ENCODE measurements at regions not wholly inside any gene's neighbourhood (a gene's known extent, or its start where the extent isn't known, plus 50 kb on each side); places are given as distances from the start of the nearest gene placed in this dataset.

DNA sequence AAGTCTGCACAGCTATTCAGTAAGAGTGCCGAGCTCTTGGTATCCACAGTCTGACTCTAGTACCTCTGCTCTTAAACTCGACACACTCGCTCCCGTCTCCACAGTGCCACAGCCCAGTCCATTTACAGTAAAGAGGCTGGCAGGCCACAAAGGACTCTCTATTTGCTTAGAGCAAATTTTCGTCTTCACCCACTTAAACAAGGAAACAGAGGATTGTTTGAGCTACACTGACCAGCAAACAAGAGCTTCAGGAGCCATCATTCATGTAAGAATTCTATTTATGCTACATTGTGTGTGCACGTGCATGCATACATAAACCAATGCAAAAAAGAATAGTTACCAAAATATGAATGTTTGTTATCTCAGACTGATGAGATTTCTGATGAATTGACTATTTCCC is 290.2 kb downstream of the USP46 start:
- no peak for TF ChIP-seq POLR2A (IDR thresholded peaks at IDR 0.05)
- TF ChIP-seq, protein P1, sequence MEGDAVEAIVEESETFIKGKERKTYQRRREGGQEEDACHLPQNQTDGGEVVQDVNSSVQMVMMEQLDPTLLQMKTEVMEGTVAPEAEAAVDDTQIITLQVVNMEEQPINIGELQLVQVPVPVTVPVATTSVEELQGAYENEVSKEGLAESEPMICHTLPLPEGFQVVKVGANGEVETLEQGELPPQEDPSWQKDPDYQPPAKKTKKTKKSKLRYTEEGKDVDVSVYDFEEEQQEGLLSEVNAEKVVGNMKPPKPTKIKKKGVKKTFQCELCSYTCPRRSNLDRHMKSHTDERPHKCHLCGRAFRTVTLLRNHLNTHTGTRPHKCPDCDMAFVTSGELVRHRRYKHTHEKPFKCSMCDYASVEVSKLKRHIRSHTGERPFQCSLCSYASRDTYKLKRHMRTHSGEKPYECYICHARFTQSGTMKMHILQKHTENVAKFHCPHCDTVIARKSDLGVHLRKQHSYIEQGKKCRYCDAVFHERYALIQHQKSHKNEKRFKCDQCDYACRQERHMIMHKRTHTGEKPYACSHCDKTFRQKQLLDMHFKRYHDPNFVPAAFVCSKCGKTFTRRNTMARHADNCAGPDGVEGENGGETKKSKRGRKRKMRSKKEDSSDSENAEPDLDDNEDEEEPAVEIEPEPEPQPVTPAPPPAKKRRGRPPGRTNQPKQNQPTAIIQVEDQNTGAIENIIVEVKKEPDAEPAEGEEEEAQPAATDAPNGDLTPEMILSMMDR (IDR thresholded peaks at IDR 0.05) = no peak
